IMR-90 (cell line): ENCODE measurements at regions not wholly inside any gene's neighbourhood (a gene's known extent, or its start where the extent isn't known, plus 50 kb on each side); places are given as distances from the start of the nearest gene placed in this dataset.

Experiments used
- ATAC-seq: fragments of 200-7000 bp; cut with Tn5 transposase; 2 replicates; pipeline ENCODE4 v1.9.1; 2020; ENCODE audit warnings: low read depth, mild to moderate bottlenecking, moderate library complexity
- BruUV-seq: library from RNA; stranded (reverse); fragments of 400-500 nt; replicated peaks from 2 replicates; lab custom pipeline; 2021; lab: Mats Ljungman, UMichigan
- CTCF ChIA-PET: fragments of 300-600 bp; formaldehyde crosslinking; extraction: SDS; loops from one replicate; lab custom pipeline; 2021; ENCODE audit warnings: antibody characterized with exemption; lab: Yijun Ruan, JAX
- POLR2A ChIA-PET: fragments of 300-600 bp; sonication (Branson Sonifier 250); formaldehyde crosslinking; loops from one replicate; lab custom pipeline; 2022; ENCODE audit warnings: antibody characterized with exemption; ENCODE audit not compliant: unreplicated experiment; lab: Charles Lee
- DNase-seq: peaks from one replicate; pipeline ENCODE4 v3.0.0; 2013
- H2AFZ ChIP-seq: replicated peaks from 2 replicates; pipeline ENCODE3; 2013; ENCODE audit warnings: low read length, mild to moderate bottlenecking; ENCODE audit not compliant: poor library complexity
- H2AK5ac ChIP-seq: 2 replicates; pipeline ENCODE4 v1.6.1; 2013; ENCODE audit warnings: low read depth, low read length, inconsistent platforms
- H2AK9ac ChIP-seq: replicated peaks from 2 replicates; pipeline ENCODE3; 2013; ENCODE audit warnings: mild to moderate bottlenecking, low read depth, low read length, moderate library complexity; ENCODE audit not compliant: poor library complexity
- H2BK120ac ChIP-seq: 2 replicates; pipeline ENCODE4 v1.6.1; 2013; ENCODE audit warnings: low read depth, low read length, inconsistent platforms
- H2BK15ac ChIP-seq: 3 replicates; pipeline ENCODE4 v1.6.1; 2013; ENCODE audit warnings: low read depth, low read length, inconsistent platforms
- H2BK20ac ChIP-seq: 2 replicates; pipeline ENCODE4 v1.6.1; 2013; ENCODE audit warnings: low read depth, mild to moderate bottlenecking, inconsistent platforms, low read length, moderate library complexity
- H2BK5ac ChIP-seq: 2 replicates; pipeline ENCODE4 v1.6.1; 2013; ENCODE audit warnings: mild to moderate bottlenecking, low read depth, low read length, inconsistent platforms; ENCODE audit not compliant: poor library complexity, severe bottlenecking
- H3K14ac ChIP-seq: replicated peaks from 2 replicates; pipeline ENCODE4 v1.6.1; 2013; ENCODE audit warnings: low read depth, low read length, inconsistent platforms
- H3K18ac ChIP-seq: 2 replicates; pipeline ENCODE4 v1.6.1; 2013; ENCODE audit warnings: low read depth, low read length, control low read depth
- H3K23ac ChIP-seq: 2 replicates; pipeline ENCODE4 v1.6.1; 2013; ENCODE audit warnings: low read depth, low read length, inconsistent platforms
- H3K27ac ChIP-seq: 2 replicates; pipeline ENCODE4 v1.5.1; 2013; ENCODE audit warnings: mild to moderate bottlenecking, control low read depth, low read length; ENCODE audit not compliant: insufficient read depth
- H3K27me3 ChIP-seq: 2 replicates; pipeline ENCODE4 v1.6.1; 2013; ENCODE audit warnings: low read length; ENCODE audit not compliant: control insufficient read depth, insufficient read depth
- H3K36me3 ChIP-seq: 2 replicates; pipeline ENCODE4 v1.6.1; 2013; ENCODE audit warnings: low read length, mixed read lengths; ENCODE audit not compliant: control insufficient read depth, insufficient read depth
- H3K4ac ChIP-seq: 2 replicates; pipeline ENCODE4 v1.6.1; 2013; ENCODE audit warnings: low read depth, low read length, inconsistent platforms
- H3K4me1 ChIP-seq: 2 replicates; pipeline ENCODE4 v1.6.1; 2013; ENCODE audit warnings: low read length, mixed read lengths; ENCODE audit not compliant: control insufficient read depth, insufficient read depth
- H3K4me2 ChIP-seq: 2 replicates; pipeline ENCODE4 v1.6.1; 2013; ENCODE audit warnings: low read depth, mild to moderate bottlenecking, control low read depth, low read length, moderate library complexity
- H3K4me3 ChIP-seq: 2 replicates; pipeline ENCODE4 v1.5.1; 2013; ENCODE audit warnings: low read depth, mild to moderate bottlenecking, control low read depth, low read length, moderate library complexity; ENCODE audit not compliant: insufficient read depth
- H3K56ac ChIP-seq: 2 replicates; pipeline ENCODE4 v1.6.1; 2013; ENCODE audit warnings: low read length, inconsistent platforms; ENCODE audit not compliant: insufficient read depth; ENCODE audit errors: extremely low read depth
- H3K79me1 ChIP-seq, 2 experiments: 2 replicates each; pipeline ENCODE4 v1.6.1; 2013; ENCODE audit warnings: low read length in 2 of 2, inconsistent platforms in 1 of 2, low read depth in 1 of 2
- H3K9ac ChIP-seq: 2 replicates; pipeline ENCODE4 v1.6.1; 2013; ENCODE audit warnings: low read depth, low read length, control low read depth
- H3K9me1 ChIP-seq: 2 replicates; pipeline ENCODE4 v1.6.1; 2013; ENCODE audit warnings: low read length, inconsistent platforms; ENCODE audit not compliant: insufficient read depth
- H3K9me3 ChIP-seq: 2 replicates; pipeline ENCODE4 v1.6.1; 2013; ENCODE audit warnings: low read length; ENCODE audit not compliant: control insufficient read depth, insufficient read depth
- H4K20me1 ChIP-seq: 2 replicates; pipeline ENCODE4 v1.6.1; 2013; ENCODE audit warnings: low read length, inconsistent platforms; ENCODE audit not compliant: insufficient read depth
- H4K5ac ChIP-seq: 2 replicates; pipeline ENCODE4 v1.6.1; 2013; ENCODE audit warnings: mild to moderate bottlenecking, low read depth, low read length, control low read depth
- H4K8ac ChIP-seq, 2 experiments: 2 replicates each; pipeline ENCODE4 v1.6.1; 2013; ENCODE audit warnings: low read depth in 2 of 2, low read length in 2 of 2, control low read depth in 1 of 2, inconsistent platforms in 1 of 2
- H4K91ac ChIP-seq: 2 replicates; pipeline ENCODE4 v1.6.1; 2013; ENCODE audit warnings: low read depth, low read length, inconsistent platforms; ENCODE audit not compliant: insufficient read depth
- BHLHE40 ChIP-seq: fragments of 150-350 bp; IDR thresholded peaks from 2 replicates; pipeline ENCODE4 v1.6.1; 2016; ENCODE audit warnings: mild to moderate bottlenecking, low read depth, low read length
- CEBPB ChIP-seq: IDR thresholded peaks from 2 replicates; pipeline ENCODE4 v1.6.1; 2012; ENCODE audit warnings: low read depth, low read length, improper control_type of control experiment
- CHD1 ChIP-seq: IDR thresholded peaks from 2 replicates; pipeline ENCODE4 v1.6.1; 2012; ENCODE audit warnings: low read depth, low read length, improper control_type of control experiment
- CTCF ChIP-seq: conservative IDR thresholded peaks from 2 replicates; pipeline ENCODE4 v1.5.1; 2012; ENCODE audit warnings: mild to moderate bottlenecking, low read depth, low read length, improper control_type of control experiment
- ELK1 ChIP-seq: fragments of 150-350 bp; IDR thresholded peaks from 2 replicates; pipeline ENCODE4 v1.6.1; 2016; ENCODE audit warnings: low read depth, mild to moderate bottlenecking, low read length, moderate library complexity, borderline replicate concordance
- FOS ChIP-seq: fragments of 150-350 bp; IDR thresholded peaks from 2 replicates; pipeline ENCODE4 v1.6.1; 2016; ENCODE audit warnings: low read depth, low read length
- MAFK ChIP-seq: IDR thresholded peaks from 2 replicates; pipeline ENCODE4 v1.6.1; 2012; ENCODE audit warnings: low read depth, low read length, improper control_type of control experiment
- MAZ ChIP-seq: IDR thresholded peaks from 2 replicates; pipeline ENCODE4 v1.6.1; 2012; ENCODE audit warnings: low read depth, mild to moderate bottlenecking, low read length, improper control_type of control experiment, moderate library complexity, borderline replicate concordance
- MXI1 ChIP-seq: IDR thresholded peaks from 2 replicates; pipeline ENCODE4 v1.6.1; 2012; ENCODE audit warnings: low read depth, mild to moderate bottlenecking, low read length, moderate library complexity, borderline replicate concordance
- NFE2L2 ChIP-seq: fragments of 150-350 bp; IDR thresholded peaks from 2 replicates; pipeline ENCODE4 v1.6.1; 2016; ENCODE audit warnings: low read depth, mild to moderate bottlenecking, low read length
- POLR2A ChIP-seq: IDR thresholded peaks from 2 replicates; pipeline ENCODE4 v1.6.1; 2012; ENCODE audit warnings: mild to moderate bottlenecking, low read depth, low read length
- RAD21 ChIP-seq: IDR thresholded peaks from 2 replicates; pipeline ENCODE4 v1.6.1; 2012; ENCODE audit warnings: low read length, improper control_type of control experiment
- RCOR1 ChIP-seq: IDR thresholded peaks from 2 replicates; pipeline ENCODE4 v1.6.1; 2012; ENCODE audit warnings: mild to moderate bottlenecking, low read length, improper control_type of control experiment; ENCODE audit not compliant: insufficient replicate concordance
- RFX5 ChIP-seq: IDR thresholded peaks from 2 replicates; pipeline ENCODE4 v1.8.0; 2012; ENCODE audit warnings: low read depth, mild to moderate bottlenecking, low read length, moderate library complexity
- SMC3 ChIP-seq: fragments of 150-350 bp; IDR thresholded peaks from 2 replicates; pipeline ENCODE4 v1.6.1; 2016; ENCODE audit warnings: low read depth, mild to moderate bottlenecking, antibody characterized with exemption, low read length, moderate library complexity
- USF2 ChIP-seq: fragments of 150-350 bp; IDR thresholded peaks from 2 replicates; pipeline ENCODE4 v1.6.1; 2017; ENCODE audit warnings: mild to moderate bottlenecking, antibody characterized with exemption, low read length, low read depth
- WGBS, 2 experiments: methylation state at CpG; one replicate each; pipeline versions ENCODE4 v1.1.5 to v1.1.7; 2013; ENCODE audit warnings: missing lambda C conversion rate in 2 of 2; ENCODE audit not compliant: insufficient read length in 1 of 2; ENCODE audit errors: extremely low coverage in 2 of 2; 5-methylcytosine and 5-hydroxymethylcytosine counted together
- dilution Hi-C: fragments of 300-500 bp; cut with HindIII; formaldehyde crosslinking; loops from one replicate; pipeline ENCODE4 v1.14.3; 2018; ENCODE audit warnings: low sequenced_read_pairs; ENCODE audit not compliant: unreplicated experiment
- in situ Hi-C: fragments of 300-500 bp; cut with MboI; formaldehyde crosslinking; loops from 3 replicates; pipeline ENCODE4 v1.14.3; 2019; ENCODE audit warnings: low sequenced_read_pairs, inconsistent platforms, mixed read lengths
- intact Hi-C: fragments of 100-400 bp; cut with micrococcal nuclease; formaldehyde crosslinking; loops from 2 replicates; pipeline ENCODE4 v1.10.0; 2022

- Histone ChIP-seq H3K27me3 (no peaks in the 10 kb centered on the region), H3K27ac (no peak overlapping the region), H4K91ac (no peak overlapping the region), H3K4me1 (peaks cover 7% of the 10 kb centered on the region), H3K9me1 (no peaks in the 10 kb centered on the region), H2AFZ (no peak overlapping the region), H3K36me3 (no peaks in the 10 kb centered on the region), H2BK120ac (no peak overlapping the region), H4K8ac (no peak overlapping the region), H3K9ac (no peak overlapping the region), H2AK5ac (no peak overlapping the region), H2AK9ac (no peak overlapping the region), H3K79me1 (no peaks in the 10 kb centered on the region), H3K56ac (no peak overlapping the region), H4K20me1 (no peaks in the 10 kb centered on the region), H3K18ac (no peak overlapping the region; the same call in 1 of the 2 replicates), H2BK20ac (no peak overlapping the region), H3K23ac (no peak overlapping the region), H2BK5ac (no peak overlapping the region), H4K5ac (no peak overlapping the region), H3K4ac (no peak overlapping the region), H3K9me3 (0 out of 2 replicates have a peak, but pooled peaks cover 2% of the 10 kb centered on the region), H3K14ac (no peak overlapping the region), H2BK15ac (no peak overlapping the region), H3K4me2 (no peak overlapping the region), H3K4me3 (no peak overlapping the region)
- ChIA-PET POLR2A (no interaction called here), CTCF (no interaction called here)
- no TSS peak for BruUV-seq
- DNase-seq = no peak
- dilution Hi-C loops (no loop called here), in situ Hi-C loops (no loop called here), intact Hi-C loops (no loop called here)
- TF ChIP-seq ELK1 (no peak), RCOR1 (no peak), MAZ (no peak), MAFK (no peak), CEBPB (no peak), BHLHE40 (no peak), SMC3 (no peak), POLR2A (no peak), NFE2L2 (no peak), MXI1 (no peak), USF2 (no peak), RAD21 (no peak), CTCF (no peak), CHD1 (no peak), FOS (no peak), RFX5 (no peak)
- no peak for ATAC-seq
- 100% methylated on average over 1 of the region's 7 CpGs; no CpG with 5 or more reads in 1 of the 2 experiments for WGBS, 2 experiments
Measured at GRCh38 chr18:75506913-75507312, 79.4 kb upstream of the SMIM21 start.
